H54 (cell line): ENCODE measurements at regions not wholly inside any gene's neighbourhood (a gene's known extent, or its start where the extent isn't known, plus 50 kb on each side); places are given as distances from the start of the nearest gene placed in this dataset.
A peak's percentile ranks its signal among the peaks of the same experiment; 100 is the strongest.

Experiments
- DNase-seq: peaks from one replicate; pipeline ENCODE4 v3.0.0; 2011; ENCODE audit warnings: low spot score, mixed read lengths; ENCODE audit not compliant: insufficient read length
- FAIRE-seq: peaks from 3 replicates; lab custom pipeline; 2011; peaks lifted over from hg19 to GRCh38; lab: Jason Lieb, UNC
- POLR2A ChIP-seq: IDR thresholded peaks from 2 replicates; pipeline ENCODE4 v1.6.1; 2011; ENCODE audit warnings: low read depth, mild to moderate bottlenecking, low read length

DNA sequence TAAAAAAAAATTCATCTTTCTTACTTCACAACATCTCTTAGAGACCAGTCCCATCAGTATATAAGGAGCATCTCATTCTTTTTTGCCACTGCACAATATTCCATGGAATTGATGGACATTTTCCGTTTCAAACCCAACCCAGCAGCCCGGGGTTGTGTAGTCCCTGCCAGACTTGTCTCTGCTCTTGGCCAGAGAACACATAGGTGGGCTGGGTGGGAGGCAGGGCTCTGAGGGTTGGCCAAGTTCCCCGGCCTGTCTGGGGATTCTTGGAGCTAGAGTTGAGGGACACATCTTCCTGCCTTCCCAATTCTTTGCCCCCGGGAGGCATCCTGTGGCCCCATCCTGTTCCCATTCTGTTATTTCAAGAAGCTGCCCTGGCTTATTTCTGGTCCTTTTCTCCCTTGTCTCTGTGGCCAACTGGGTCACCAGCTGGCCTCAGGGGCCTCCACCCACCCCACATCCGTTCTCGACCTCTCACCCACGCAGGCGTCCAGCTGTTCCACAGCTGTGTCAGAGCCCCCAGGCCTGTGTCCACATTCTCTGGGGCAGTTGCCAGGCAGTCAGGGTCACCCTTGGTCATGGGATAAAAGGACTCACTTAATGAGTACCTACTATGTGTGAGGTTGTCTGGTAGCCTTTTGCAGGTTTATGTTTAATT is 52.0 kb upstream of the CCDC63 start:
- TF ChIP-seq POLR2A: no peak
- no peak for FAIRE-seq
- no peak for DNase-seq

DNA sequence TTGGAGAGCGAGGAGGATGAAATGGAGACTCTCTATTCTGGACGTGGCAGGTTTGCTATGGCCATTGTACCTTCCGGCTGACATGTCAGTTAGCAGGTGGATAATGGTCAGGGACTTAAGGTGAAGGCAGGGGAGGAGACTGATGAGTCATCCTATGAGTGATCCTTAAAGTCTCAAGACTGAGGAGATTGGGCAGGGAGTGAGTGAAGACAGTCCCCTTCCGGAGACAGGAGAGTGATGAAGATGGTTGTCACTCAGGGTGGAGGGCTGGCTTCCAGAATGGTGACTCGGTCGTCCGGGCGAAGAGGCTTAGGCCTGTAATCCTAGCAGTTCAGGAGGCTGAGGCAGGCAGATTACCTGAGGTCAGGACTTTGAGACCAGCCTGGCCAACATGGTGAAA is 49.8 kb upstream of the CCDC63 start:
- no peak for FAIRE-seq
- DNase-seq: peak; percentile 21
- TF ChIP-seq POLR2A: no peak
